HG02970 (cell line): ENCODE measurements at regions not wholly inside any gene's neighbourhood (a gene's known extent, or its start where the extent isn't known, plus 50 kb on each side); places are given as distances from the start of the nearest gene placed in this dataset.
"Not testable (repeated sequence)": the region's sequence is repeated elsewhere in the genome, so short reads cannot be mapped to it uniquely, and the experiment has no call there.

ENCODE experiments used
- ATAC-seq: cut with Tn5 transposase; IDR thresholded peaks from one replicate; pipeline ENCODE4 v1.9.1; 2021; ENCODE audit warnings: mild to moderate bottlenecking, moderate library complexity, moderate number of reproducible peaks; ENCODE audit not compliant: unreplicated experiment, low FRiP score

DNA sequence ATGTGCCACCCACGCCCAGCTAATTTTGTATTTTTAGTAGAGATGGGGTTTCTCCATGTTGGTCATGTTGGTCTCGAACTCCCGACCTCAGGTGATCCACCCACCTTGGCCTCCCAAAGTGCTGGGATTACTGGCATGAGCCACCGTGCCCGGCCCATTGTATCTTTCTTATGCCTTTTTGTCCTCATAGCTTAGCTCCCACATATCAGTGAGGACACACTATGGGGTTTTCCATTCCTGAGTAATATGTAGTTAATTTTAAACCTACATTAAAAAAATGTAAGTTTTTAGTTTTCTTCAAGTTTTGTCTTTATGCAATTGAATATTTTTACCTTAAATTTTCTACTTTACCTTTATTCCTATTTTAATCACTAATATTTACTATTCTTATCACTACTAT, 100.2 kb downstream of the SOCS6 start:
- ATAC-seq, result not testable (repeated sequence)

DNA sequence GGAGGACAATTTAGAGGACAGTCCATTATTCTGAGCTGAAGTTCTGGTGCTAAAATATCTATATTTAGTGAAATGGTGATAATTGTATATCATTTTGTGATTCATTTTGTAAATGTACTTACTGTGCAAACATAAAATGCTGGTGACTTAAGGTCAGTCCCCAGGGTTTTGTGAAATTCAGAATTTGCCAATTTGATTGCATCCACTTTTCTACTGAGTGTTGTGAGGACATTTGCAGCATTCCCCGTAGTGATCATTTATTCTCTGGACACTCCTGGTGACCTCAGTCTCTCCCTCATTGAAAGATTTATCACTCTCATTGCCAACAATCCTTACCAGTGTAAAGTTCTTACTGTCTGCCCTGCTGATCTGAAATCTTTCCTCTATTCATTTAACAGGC, 98.2 kb downstream of the SOCS6 start:
- ATAC-seq, result no peak

DNA sequence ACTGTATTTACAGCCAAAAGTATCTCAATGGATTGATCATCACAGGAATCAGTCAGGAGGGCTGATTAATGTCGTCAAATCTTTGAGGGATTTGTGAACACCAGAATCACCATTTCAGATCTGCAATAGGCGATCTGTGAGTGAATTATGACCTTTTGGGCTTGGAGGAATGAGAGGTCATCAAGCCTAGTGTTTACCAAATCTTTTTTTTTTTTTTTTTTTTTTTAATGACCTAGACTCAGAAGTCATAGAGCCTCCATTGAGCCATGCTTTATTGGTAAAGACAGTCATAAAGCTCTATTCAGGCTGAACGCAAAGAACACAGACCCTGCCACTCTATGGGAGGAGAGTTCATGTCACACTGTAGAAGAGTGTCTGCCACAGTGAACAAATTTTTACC, 97.7 kb downstream of the SOCS6 start:
- no peak for ATAC-seq

DNA sequence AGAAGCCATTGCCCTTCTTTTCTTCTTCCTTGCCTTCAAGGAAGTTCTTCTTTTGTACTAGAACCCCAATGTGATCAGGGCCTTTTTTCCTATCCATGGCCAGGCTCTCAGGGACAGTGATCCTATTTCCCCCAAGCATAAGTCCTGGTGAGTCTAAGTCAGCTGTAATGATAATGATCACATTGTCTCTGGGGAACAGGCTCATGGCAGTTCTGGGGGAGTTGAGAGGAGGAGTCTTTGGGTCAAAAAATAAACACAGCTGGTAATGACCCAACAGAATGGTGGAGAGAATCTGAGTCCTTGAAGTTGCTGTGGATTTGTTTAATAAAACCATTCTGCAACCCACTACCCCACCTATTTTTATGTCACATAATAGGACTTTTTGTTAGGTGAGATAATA, 96.6 kb downstream of the SOCS6 start:
- no peak for ATAC-seq

DNA sequence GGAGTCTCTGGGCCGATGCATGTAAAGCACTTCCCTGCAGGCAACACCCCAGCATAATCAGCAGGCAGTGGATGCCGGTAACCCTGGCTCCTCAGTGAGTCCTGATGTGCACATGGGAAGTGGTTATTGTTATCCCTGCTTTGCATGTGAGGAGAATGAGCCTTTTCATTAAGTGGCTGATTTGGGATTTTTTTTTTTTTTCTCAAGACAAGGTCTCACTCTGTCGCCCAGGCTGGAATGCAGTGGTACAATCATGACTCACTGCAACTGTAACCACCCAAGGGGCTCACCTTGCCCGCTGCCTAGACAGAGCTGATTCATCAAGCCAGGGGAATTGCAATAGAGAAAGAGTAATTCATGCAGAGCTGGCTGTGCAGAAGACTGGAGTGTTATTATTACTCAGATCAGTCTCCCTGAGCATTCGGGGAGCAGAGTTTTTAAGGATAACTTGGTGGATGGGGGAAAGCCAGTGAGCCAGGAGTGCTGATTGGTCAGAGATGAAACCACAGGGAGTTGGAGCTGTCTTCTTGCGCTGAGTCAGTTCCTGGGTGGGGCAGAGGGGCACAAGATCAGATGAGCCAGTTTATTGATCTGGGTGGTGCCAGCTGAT, 95.4 kb downstream of the SOCS6 start:
- ATAC-seq, result no peak

DNA sequence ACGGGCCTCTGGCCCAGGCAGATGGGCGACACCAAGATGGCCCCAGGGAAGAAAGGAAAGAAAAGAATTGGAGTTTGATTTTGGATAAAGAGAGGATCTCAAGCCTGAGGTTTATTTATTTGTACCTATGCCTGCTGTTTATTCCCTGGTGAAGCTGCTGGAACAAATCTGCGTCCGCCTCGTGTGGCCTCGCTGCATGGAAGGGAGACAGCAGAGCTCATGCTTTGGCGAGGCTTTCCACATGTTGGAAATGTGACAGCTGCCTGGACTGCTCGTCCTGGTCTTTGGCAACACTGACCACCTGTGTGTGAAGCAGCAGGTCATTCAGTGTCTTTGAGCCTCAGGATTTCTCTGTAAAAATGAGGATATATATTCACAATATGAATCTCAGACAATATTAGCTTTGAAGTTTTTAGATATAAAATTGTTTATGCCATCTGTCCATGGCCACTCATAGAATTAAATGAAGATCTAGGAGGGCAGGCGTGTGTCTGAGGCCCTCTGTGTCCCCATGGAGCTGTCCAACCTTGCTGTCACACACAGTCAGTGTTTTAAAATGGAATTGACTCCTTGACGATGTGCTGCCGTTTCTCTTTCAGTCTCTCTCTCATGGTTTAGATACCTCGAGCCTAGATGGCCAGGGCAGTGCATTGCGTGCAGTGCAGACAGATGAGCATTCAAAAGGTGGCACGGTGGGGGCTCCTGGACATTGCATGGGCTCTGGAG, 94.3 kb downstream of the SOCS6 start:
- no peak for ATAC-seq

DNA sequence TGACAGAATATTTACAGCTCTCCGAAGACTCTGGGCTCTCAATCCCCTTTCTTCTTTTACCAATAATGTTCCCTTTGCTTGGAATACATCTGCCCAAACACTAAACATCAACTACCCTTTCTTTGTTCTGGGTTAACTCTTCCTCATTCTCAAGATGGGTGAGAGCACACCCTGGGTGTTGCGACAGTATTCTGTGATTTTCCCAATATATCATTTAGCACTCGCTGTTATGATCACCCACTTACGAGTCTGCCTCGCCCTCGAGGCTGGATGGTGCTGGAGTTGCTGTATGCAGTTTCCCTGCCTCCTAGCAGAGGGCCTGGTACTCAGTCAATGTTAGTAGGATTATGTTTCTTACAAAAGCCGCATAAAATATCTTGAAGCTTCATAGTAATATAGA, 93.2 kb downstream of the SOCS6 start:
- no peak for ATAC-seq

DNA sequence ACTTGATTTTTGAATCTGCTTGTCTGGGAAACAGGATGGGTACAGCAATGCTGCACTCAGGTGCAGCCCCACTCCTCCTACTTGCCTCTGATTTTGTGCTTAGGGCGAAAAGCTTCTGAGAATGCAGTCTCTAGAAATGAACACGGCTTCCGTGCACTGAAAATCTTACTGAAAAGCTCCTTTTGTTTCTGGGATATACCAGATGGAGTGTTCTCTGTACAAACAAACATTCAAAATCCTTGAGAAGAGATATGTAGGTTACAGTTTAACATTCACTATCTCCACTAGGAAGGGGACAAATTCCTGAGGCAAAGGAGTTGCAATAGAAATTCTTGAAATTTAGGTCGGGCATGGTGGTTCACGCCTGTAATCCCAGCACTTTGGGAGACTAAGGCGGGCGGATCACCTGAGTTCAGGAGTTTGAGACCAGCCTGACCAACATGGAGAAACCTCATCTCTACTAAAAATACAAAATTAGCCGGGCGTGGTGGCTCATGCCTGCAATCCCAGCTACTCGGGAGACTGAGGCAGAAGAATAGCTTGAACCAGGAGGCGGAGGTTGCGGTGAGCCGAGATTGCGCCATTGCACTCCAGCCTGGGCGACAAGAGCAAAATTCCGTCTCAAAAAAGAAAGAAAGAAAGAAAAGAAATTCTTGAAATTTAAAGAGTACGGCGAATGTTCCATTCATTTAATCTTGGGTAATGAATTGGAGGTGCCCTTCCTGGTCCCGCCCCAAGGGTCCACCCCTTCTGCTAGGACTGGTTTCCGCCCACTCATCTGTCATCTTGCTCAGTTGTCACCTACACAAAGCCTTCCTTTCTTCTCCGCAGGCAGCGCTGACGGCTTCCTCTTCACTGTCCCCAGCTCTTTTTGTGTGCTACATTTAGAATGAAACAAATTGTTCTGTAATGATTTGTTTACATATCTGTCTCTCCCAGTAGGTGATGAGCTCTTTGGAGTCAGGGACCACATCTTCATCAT, 92.4 kb downstream of the SOCS6 start:
- ATAC-seq, result no peak
